Vagina (tissue), 2 donors: ENCODE measurements at regions not wholly inside any gene's neighbourhood (a gene's known extent, or its start where the extent isn't known, plus 50 kb on each side); places are given as distances from the start of the nearest gene placed in this dataset.

Source experiments
- DNase-seq, 2 donors: peaks; one replicate each; pipeline ENCODE4 v3.0.0-alpha.2; 2017; ENCODE audit errors: extremely low spot score in 2 of 2
- H3K27ac ChIP-seq: fragments of 200-600 bp; sonication (generic); one replicate; pipeline ENCODE4 v1.5.1; 2019
- H3K27me3 ChIP-seq: fragments of 200-600 bp; sonication (generic); one replicate; pipeline ENCODE4 v1.5.1; 2019
- H3K36me3 ChIP-seq, 2 donors: fragments of 200-600 bp; sonication (generic); one replicate each; pipeline ENCODE4 v1.5.1; 2017 to 2019
- H3K4me1 ChIP-seq: fragments of 200-600 bp; sonication (generic); one replicate; pipeline ENCODE4 v1.5.1; 2019
- H3K4me3 ChIP-seq, 2 donors: fragments of 200-600 bp; sonication (generic); 1 replicate in 1 of 2; 2 replicates in 1 of 2; pipeline ENCODE4 v1.5.1; 2016 to 2019
- H3K9me3 ChIP-seq: fragments of 200-600 bp; sonication (generic); one replicate; pipeline ENCODE4 v1.5.1; 2019
- CTCF ChIP-seq, 3 experiments: fragments of 450-650 bp in 2 of 3; fragments of 200-600 bp in 1 of 3; sonication (generic) in 1 of 3; IDR thresholded peaks; one replicate each; pipeline ENCODE4 v1.5.1; 2017 to 2019; ENCODE audit warnings: antibody characterized with exemption in 3 of 3, mild to moderate bottlenecking in 2 of 3, moderate library complexity in 2 of 3
- POLR2A ChIP-seq, 2 donors: fragments of 450-650 bp; IDR thresholded peaks; one replicate each; pipeline ENCODE4 v1.6.1; 2017; ENCODE audit warnings: antibody characterized with exemption in 2 of 2, mild to moderate bottlenecking in 2 of 2, moderate library complexity in 2 of 2
- POLR2AphosphoS5 ChIP-seq, 2 donors: sonication (generic); formaldehyde crosslinking; IDR thresholded peaks; one replicate each; pipeline ENCODE4 v1.9.0; 2017; ENCODE audit warnings: antibody characterized with exemption in 2 of 2, mild to moderate bottlenecking in 2 of 2, low read depth in 1 of 2; ENCODE audit not compliant: insufficient read depth in 1 of 2
- intact Hi-C: fragments of 100-400 bp; cut with DNase I; formaldehyde crosslinking; loops from one replicate; pipeline ENCODE4 v1.15.1; 2023

- Histone ChIP-seq H3K9me3 (no peaks in the 10 kb centered on the region), H3K27ac (no peak overlapping the region), H3K36me3 (no peaks in the 10 kb centered on the region), H3K27me3 (no peaks in the 10 kb centered on the region), H3K4me1 (no peaks in the 10 kb centered on the region), H3K4me3 (no peak overlapping the region)
- DNase-seq = no peak
- intact Hi-C loops = no loop called here
- TF ChIP-seq POLR2AphosphoS5 (IDR thresholded peaks at IDR 0.05; ENCODE audit: insufficient read depth in 1 of 2, low read depth in 1 of 2) = no peak
- no peak for TF ChIP-seq CTCF (IDR thresholded peaks at IDR 0.05)
- TF ChIP-seq POLR2A (IDR thresholded peaks at IDR 0.05) = no peak
Measured at GRCh38 chr11:28417601-28418323, 309.6 kb downstream of the METTL15 start.

GRCh38 chr11:28412029-28412428 is 303.8 kb downstream of the METTL15 start:
- no peak overlapping the region for H3K4me3 ChIP-seq
- H3K27me3 ChIP-seq = no peaks in the 10 kb centered on the region
- no peaks in the 10 kb centered on the region for H3K36me3 ChIP-seq
- no peak overlapping the region for H3K27ac ChIP-seq
- TF ChIP-seq CTCF (IDR thresholded peaks at IDR 0.05) = no peak
- TF ChIP-seq POLR2A (IDR thresholded peaks at IDR 0.05) = no peak
- TF ChIP-seq POLR2AphosphoS5 (IDR thresholded peaks at IDR 0.05; ENCODE audit: insufficient read depth in 1 of 2, low read depth in 1 of 2) = no peak
- H3K4me1 ChIP-seq = no peaks in the 10 kb centered on the region
- no peaks in the 10 kb centered on the region for H3K9me3 ChIP-seq
- intact Hi-C loops = no loop called here
- DNase-seq = no peak

- no peak for DNase-seq
Measured at GRCh38 chr11:28401446-28401845, 293.3 kb downstream of the METTL15 start.

GRCh38 chr11:28400331-28401100 is 292.3 kb downstream of the METTL15 start:
- DNase-seq = no peak
- Histone ChIP-seq H3K27me3 (no peaks in the 10 kb centered on the region), H3K4me1 (no peaks in the 10 kb centered on the region), H3K27ac (no peak overlapping the region), H3K4me3 (no peak overlapping the region), H3K36me3 (no peaks in the 10 kb centered on the region), H3K9me3 (no peaks in the 10 kb centered on the region)
- TF ChIP-seq POLR2A (IDR thresholded peaks at IDR 0.05) (no peak), CTCF (IDR thresholded peaks at IDR 0.05) (no peak), POLR2AphosphoS5 (IDR thresholded peaks at IDR 0.05; ENCODE audit: insufficient read depth in 1 of 2, low read depth in 1 of 2) (no peak)
- intact Hi-C loops = no loop called here

More at GRCh38 chr11:28401446-28401845, 293.3 kb downstream of the METTL15 start:
- no peak for TF ChIP-seq POLR2AphosphoS5 (IDR thresholded peaks at IDR 0.05; ENCODE audit: insufficient read depth in 1 of 2, low read depth in 1 of 2)
- TF ChIP-seq POLR2A (IDR thresholded peaks at IDR 0.05) = no peak
- TF ChIP-seq CTCF (IDR thresholded peaks at IDR 0.05) = no peak
- intact Hi-C loops = no loop called here
- Histone ChIP-seq H3K4me3 (no peak overlapping the region), H3K27ac (no peak overlapping the region), H3K9me3 (no peaks in the 10 kb centered on the region), H3K4me1 (no peaks in the 10 kb centered on the region), H3K36me3 (no peaks in the 10 kb centered on the region), H3K27me3 (no peaks in the 10 kb centered on the region)

GRCh38 chr11:28393348-28393747 is 285.2 kb downstream of the METTL15 start:
- TF ChIP-seq POLR2AphosphoS5 (IDR thresholded peaks at IDR 0.05; ENCODE audit: insufficient read depth in 1 of 2, low read depth in 1 of 2) (no peak), CTCF (IDR thresholded peaks at IDR 0.05) (no peak), POLR2A (IDR thresholded peaks at IDR 0.05) (no peak)
- no peak for DNase-seq
- no peak overlapping the region for H3K4me3 ChIP-seq
- H3K4me1 ChIP-seq = no peaks in the 10 kb centered on the region
- no peaks in the 10 kb centered on the region for H3K36me3 ChIP-seq
- intact Hi-C loops = no loop called here
- H3K27ac ChIP-seq = no peak overlapping the region
- no peaks in the 10 kb centered on the region for H3K9me3 ChIP-seq
- H3K27me3 ChIP-seq = no peaks in the 10 kb centered on the region
